Femur (tissue), 1 donor: ENCODE measurements at regions not wholly inside any gene's neighbourhood (a gene's known extent, or its start where the extent isn't known, plus 50 kb on each side); places are given as distances from the start of the nearest gene placed in this dataset.
"Not testable (repeated sequence)": the region's sequence is repeated elsewhere in the genome, so short reads cannot be mapped to it uniquely, and the experiment has no call there.

ENCODE experiments used
- DNase-seq: peaks from one replicate; pipeline ENCODE4 v3.0.0-alpha.2; 2017

- DNase-seq, result no peak
Measured at GRCh38 chr12:91651728-91652127, 469.1 kb upstream of the DCN start.

DNA sequence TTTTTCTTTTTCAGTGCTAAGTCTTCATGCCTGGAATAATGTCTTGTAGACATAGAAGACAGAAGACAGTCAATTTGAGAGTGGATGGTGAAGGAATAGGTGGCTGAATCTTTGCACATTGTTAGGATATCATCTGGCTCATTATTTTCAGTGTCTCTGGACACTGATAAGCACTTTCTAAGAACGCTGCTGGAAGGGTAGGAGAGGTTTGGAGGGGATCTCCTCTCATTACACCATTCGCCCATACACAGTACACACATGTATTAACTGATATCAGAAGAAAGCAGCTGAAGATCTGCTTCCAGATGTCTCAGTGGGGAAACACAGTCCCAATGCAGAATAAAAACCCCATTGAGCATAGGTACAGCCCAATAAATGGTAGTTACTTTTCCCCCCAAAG is 461.1 kb upstream of the DCN start:
- no peak for DNase-seq

DNA sequence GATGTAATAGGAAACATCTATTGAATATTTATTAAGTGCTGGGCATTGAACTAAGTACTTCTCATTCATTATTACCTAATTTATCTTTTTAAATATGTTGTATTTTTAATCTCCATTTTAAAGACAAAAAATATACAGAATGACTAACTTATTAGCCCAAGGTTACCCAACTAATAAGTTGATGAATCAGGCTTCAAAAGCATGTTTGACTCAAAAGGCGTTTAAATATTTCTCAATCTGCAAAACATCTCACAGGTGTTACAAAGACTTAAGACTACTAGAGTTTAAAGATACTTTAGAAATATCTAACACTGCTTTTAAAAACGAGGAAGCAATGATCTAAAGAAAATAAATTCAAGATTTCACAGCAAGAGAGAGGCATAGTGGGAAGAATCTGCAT is 457.4 kb upstream of the DCN start:
- DNase-seq, result no peak

GRCh38 chr12:91639327-91639726 is 456.7 kb upstream of the DCN start:
- no peak for DNase-seq

GRCh38 chr12:91637789-91638624 is 455.4 kb upstream of the DCN start:
- no peak for DNase-seq

GRCh38 chr12:91636721-91637120 is 454.1 kb upstream of the DCN start:
- no peak for DNase-seq

DNA sequence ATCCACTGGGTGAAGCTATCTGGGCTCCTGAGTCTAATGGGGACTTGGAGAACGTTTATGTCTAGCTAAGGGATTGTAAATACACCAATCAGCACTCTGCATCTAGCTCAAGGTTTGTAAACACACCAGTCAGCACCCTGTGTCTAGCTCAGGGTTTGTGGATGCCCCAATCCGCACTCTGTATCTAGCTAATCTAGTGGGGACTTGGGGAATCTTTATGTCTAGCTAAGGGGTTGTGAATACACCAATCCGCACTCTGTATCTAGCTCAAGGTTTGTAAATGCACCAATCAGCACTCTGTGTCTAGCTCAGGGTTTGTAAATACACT is 451.7 kb upstream of the DCN start:
- DNase-seq, result not testable (repeated sequence)

GRCh38 chr12:91633734-91634357 is 451.2 kb upstream of the DCN start:
- DNase-seq, result no peak

GRCh38 chr12:91633206-91633605 is 450.6 kb upstream of the DCN start:
- no peak for DNase-seq

DNA sequence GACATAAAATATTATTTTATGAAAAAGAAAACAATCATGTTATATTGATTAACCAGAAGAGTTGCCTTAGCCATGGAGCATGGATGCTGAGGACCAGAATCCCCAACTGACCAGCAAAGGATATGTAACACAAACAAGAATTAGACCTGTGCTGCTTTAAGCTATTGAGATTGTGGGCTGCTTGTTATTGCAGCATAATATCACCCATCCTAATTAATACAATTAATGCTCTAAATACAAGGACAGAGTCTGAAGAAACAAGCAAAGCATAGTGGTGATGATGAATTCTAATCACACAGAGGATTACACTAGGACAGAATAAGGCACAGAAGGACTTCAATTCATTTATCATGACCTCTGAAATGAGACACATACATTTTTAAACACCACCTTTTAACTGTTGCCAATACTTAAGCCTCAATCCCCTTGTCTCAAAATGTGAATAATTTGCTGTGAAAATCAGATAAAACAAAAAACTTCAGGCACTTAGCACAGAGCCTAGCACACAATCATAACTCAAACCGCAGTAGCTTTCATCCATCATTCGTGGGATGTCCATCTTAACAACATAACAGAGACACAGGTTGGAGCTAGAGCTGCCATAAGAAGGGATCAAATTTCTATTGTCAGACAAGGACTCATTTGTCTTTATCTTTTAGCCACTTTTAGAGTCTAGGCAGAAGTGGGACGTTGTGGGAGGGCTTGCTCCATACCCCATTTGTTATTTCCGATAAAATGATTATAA is 449.6 kb upstream of the DCN start:
- DNase-seq, result no peak

GRCh38 chr12:91630596-91631293 is 448.1 kb upstream of the DCN start:
- DNase-seq, result no peak

DNA sequence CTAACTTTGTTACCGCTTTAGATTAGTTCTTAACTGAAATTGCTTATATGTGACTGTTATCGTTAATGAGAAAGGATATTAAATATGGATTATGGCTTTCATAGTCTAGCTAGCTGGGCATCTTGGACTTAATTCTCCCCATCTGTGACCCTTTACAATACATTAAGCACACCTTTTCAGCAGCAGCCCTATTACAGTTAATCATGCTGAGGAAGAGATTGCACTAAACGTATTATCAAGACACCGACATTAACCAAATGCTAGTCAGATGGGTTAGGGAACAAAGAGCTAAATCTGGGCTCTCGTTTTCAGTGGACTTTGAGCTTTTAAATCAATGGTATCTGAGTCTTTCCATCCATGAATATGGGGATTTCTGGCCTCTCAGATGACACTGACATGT is 447.5 kb upstream of the DCN start:
- DNase-seq, result no peak

DNA sequence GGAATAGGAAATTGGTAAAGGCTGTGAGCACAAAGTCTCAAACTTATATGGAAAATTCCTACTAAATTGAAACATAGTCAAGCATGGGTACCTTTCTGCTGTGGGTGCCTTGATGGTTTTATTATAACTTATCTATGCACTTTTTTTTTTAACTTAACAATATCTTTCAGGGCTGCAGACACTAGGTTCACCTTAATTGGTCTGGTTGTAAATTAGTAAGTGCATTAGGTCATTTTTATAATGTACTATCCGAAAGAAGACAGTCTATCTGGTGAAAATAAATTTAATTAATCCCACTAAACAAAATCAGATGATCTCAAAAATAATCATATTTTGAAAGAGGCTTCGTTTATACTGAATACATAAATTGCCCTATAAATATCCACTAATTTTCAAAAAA is 446.8 kb upstream of the DCN start:
- no peak for DNase-seq

- no peak for DNase-seq
Measured at GRCh38 chr12:91628656-91629055, 446.0 kb upstream of the DCN start.

GRCh38 chr12:91627225-91627624 is 444.6 kb upstream of the DCN start:
- no peak for DNase-seq

- DNase-seq, result no peak
Measured at GRCh38 chr12:91622981-91623380, 440.4 kb upstream of the DCN start.

GRCh38 chr12:91622037-91622436 is 439.4 kb upstream of the DCN start:
- no peak for DNase-seq

GRCh38 chr12:91620992-91621391 is 438.4 kb upstream of the DCN start:
- DNase-seq, result peak; percentile 27

- DNase-seq, result no peak
Measured at GRCh38 chr12:91620422-91620821, 437.8 kb upstream of the DCN start.

GRCh38 chr12:91618281-91618680 is 435.7 kb upstream of the DCN start:
- no peak for DNase-seq

DNA sequence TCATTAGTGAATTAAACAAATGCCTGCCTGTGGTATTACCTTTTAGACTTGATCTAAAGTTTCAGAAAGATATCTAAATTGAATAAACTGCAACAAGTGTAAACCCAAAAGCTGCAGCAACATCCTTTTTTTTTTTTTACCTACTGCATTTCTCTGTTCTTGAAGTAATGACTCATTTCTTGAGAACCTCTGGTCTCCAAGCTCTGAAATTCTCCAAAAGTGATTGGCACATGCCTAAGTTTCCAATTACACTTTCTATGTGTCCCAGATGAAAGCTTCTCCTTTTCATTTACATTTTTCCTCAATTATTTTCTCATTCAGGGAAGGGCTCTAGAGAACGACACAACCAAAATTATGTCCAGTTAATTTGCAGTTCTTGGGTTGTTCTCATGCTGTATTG is 435.2 kb upstream of the DCN start:
- DNase-seq, result no peak

- peak; percentile 40 for DNase-seq
Measured at GRCh38 chr12:91616416-91616815, 433.8 kb upstream of the DCN start.

DNA sequence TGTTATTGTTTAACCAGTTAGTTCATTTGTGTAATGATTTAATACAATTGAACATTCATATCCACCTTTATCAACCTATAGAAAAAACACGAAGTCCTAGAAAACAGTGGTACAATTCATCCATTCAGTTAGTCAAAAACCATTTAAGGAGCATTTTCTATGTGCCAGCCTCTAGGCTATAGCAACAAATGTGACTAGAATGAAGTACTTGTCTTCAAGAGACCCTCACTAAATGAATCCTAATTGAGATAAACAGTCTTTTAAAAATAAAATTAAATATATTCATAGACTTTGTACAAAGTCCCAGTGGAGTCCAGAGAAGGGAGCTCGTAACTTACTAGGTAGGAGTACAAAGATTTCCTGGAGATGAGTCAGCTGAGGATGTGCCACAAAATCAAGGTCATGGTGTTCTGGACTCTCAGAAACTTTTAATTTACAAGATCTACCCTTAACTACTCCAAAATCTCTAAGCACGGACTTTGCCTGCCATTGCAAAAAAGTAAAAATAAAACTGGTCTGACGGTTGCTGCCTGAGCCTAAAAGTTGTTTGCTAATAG is 430.7 kb upstream of the DCN start:
- no peak for DNase-seq
